SK-N-SH treated with all-trans-retinoic acid at 6 μM for 48 hours (cell line): ENCODE measurements at regions not wholly inside any gene's neighbourhood (a gene's known extent, or its start where the extent isn't known, plus 50 kb on each side); places are given as distances from the start of the nearest gene placed in this dataset.

ENCODE experiments used
- ATAC-seq: fragments of 200-7000 bp; cut with Tn5 transposase; 3 replicates; pipeline ENCODE4 v1.9.1; 2020; ENCODE audit warnings: mild to moderate bottlenecking, moderate library complexity
- ARNTL ChIP-seq: fragments of 450-650 bp; formaldehyde crosslinking; IDR thresholded peaks from 2 replicates; pipeline ENCODE4 v1.5.0; 2020; ENCODE audit warnings: low read depth, mild to moderate bottlenecking, moderate library complexity, borderline replicate concordance
- BACH2 ChIP-seq: fragments of 250-450 bp; sonication (Bioruptor Pico); IDR thresholded peaks from 2 replicates; pipeline ENCODE4 v1.9.0; 2021; ENCODE audit warnings: mild to moderate bottlenecking, borderline replicate concordance
- CREB5 ChIP-seq: fragments of 250-450 bp; sonication (Bioruptor Pico); IDR thresholded peaks from 2 replicates; pipeline ENCODE4 v1.5.1; 2020; ENCODE audit warnings: low read depth, mild to moderate bottlenecking, moderate library complexity
- CSDC2 ChIP-seq: fragments of 250-450 bp; sonication (Bioruptor Pico); IDR thresholded peaks from 2 replicates; pipeline ENCODE4 v1.5.0; 2020; ENCODE audit warnings: mild to moderate bottlenecking, moderate library complexity
- CSRNP3 ChIP-seq: fragments of 250-450 bp; sonication (Bioruptor Pico); IDR thresholded peaks from 2 replicates; pipeline ENCODE4 v1.5.1; 2021; ENCODE audit warnings: mild to moderate bottlenecking, moderate library complexity
- ESRRG ChIP-seq: fragments of 250-450 bp; sonication (Bioruptor Pico); IDR thresholded peaks from 2 replicates; pipeline ENCODE4 v1.6.1; 2021; ENCODE audit warnings: mild to moderate bottlenecking
- ISL1 ChIP-seq: fragments of 250-450 bp; sonication (Bioruptor Pico); IDR thresholded peaks from 2 replicates; pipeline ENCODE4 v2.1.2; 2022; ENCODE audit warnings: mild to moderate bottlenecking, moderate library complexity
- OSR1 ChIP-seq: fragments of 250-450 bp; sonication (Bioruptor Pico); IDR thresholded peaks from 2 replicates; pipeline ENCODE4 v1.8.0; 2022; ENCODE audit warnings: moderate library complexity, mild to moderate bottlenecking, inconsistent platforms
- PATZ1 ChIP-seq: fragments of 250-450 bp; sonication (Bioruptor Pico); IDR thresholded peaks from 2 replicates; pipeline ENCODE4 v1.8.0; 2020; ENCODE audit warnings: mild to moderate bottlenecking, moderate library complexity, borderline replicate concordance
- POU6F1 ChIP-seq: fragments of 250-450 bp; sonication (Bioruptor Pico); IDR thresholded peaks from 2 replicates; pipeline ENCODE4 v1.8.0; 2021; ENCODE audit warnings: low read depth, mild to moderate bottlenecking, moderate library complexity, borderline replicate concordance
- PPARA ChIP-seq: fragments of 250-450 bp; sonication (Bioruptor Pico); IDR thresholded peaks from 2 replicates; pipeline ENCODE4 v1.5.0; 2020; ENCODE audit warnings: mild to moderate bottlenecking, borderline replicate concordance
- RARB ChIP-seq: fragments of 250-450 bp; sonication (Bioruptor Pico); IDR thresholded peaks from 2 replicates; pipeline ENCODE4 v1.8.0; 2021; ENCODE audit warnings: mild to moderate bottlenecking, moderate library complexity
- SNAI2 ChIP-seq: fragments of 250-450 bp; sonication (Bioruptor Pico); IDR thresholded peaks from 2 replicates; pipeline ENCODE4 v1.5.0; 2020; ENCODE audit warnings: mild to moderate bottlenecking, moderate library complexity
- TCF4 ChIP-seq: fragments of 250-450 bp; sonication (Bioruptor Pico); IDR thresholded peaks from 2 replicates; pipeline ENCODE4 v1.8.0; 2021; ENCODE audit warnings: mild to moderate bottlenecking, moderate library complexity, borderline replicate concordance
- TOX ChIP-seq: fragments of 250-450 bp; sonication (Bioruptor Pico); IDR thresholded peaks from 2 replicates; pipeline ENCODE4 v1.8.0; 2021; ENCODE audit warnings: mild to moderate bottlenecking, moderate library complexity, borderline replicate concordance
- TSHZ2 ChIP-seq: fragments of 250-450 bp; sonication (Bioruptor Pico); IDR thresholded peaks from 2 replicates; pipeline ENCODE4 v1.5.0; 2020; ENCODE audit warnings: mild to moderate bottlenecking, moderate library complexity
- ZC3H10 ChIP-seq: fragments of 250-450 bp; sonication (Bioruptor Pico); IDR thresholded peaks from 2 replicates; pipeline ENCODE4 v1.5.1; 2021; ENCODE audit warnings: mild to moderate bottlenecking, moderate library complexity
- ZFP3 ChIP-seq: fragments of 250-450 bp; sonication (Bioruptor Pico); IDR thresholded peaks from 2 replicates; pipeline ENCODE4 v1.5.0; 2020; ENCODE audit warnings: mild to moderate bottlenecking, moderate library complexity
- ZFP30 ChIP-seq: fragments of 450-650 bp; formaldehyde crosslinking; IDR thresholded peaks from 2 replicates; pipeline ENCODE4 v1.5.0; 2022; ENCODE audit warnings: mild to moderate bottlenecking, moderate library complexity
- ZNF565 ChIP-seq: fragments of 450-650 bp; formaldehyde crosslinking; conservative IDR thresholded peaks from 2 replicates; pipeline ENCODE4 v1.5.0; 2020; ENCODE audit warnings: low read depth, mild to moderate bottlenecking, moderate library complexity
- ZNF70 ChIP-seq: fragments of 450-650 bp; formaldehyde crosslinking; IDR thresholded peaks from 2 replicates; pipeline ENCODE4 v1.5.0; 2020; ENCODE audit warnings: mild to moderate bottlenecking, moderate library complexity
- ZNF8 ChIP-seq: fragments of 450-650 bp; formaldehyde crosslinking; IDR thresholded peaks from 2 replicates; pipeline ENCODE4 v1.5.0; 2020; ENCODE audit warnings: mild to moderate bottlenecking, moderate library complexity

- no peak for TF ChIP-seq ZC3H10 (CRISPR knock-in tag)
- no peak for TF ChIP-seq PPARA (CRISPR knock-in tag)
- no peak for TF ChIP-seq ZFP3 (CRISPR knock-in tag)
- TF ChIP-seq ESRRG (CRISPR knock-in tag), result no peak
- no peak for TF ChIP-seq ZFP30 (CRISPR knock-in tag)
- TF ChIP-seq ISL1 (CRISPR knock-in tag), result no peak
- TF ChIP-seq CREB5 (CRISPR knock-in tag), result no peak
- no peak for TF ChIP-seq BACH2 (CRISPR knock-in tag)
These were observed 118.1 kb upstream of the TLR3 start (continued) for GRCh38 chr4:185950891-185951290.

- no peak for ATAC-seq
- TF ChIP-seq ZNF70 (CRISPR knock-in tag), result no peak
- TF ChIP-seq BACH2 (CRISPR knock-in tag), result no peak
- TF ChIP-seq ZNF8, result no peak
- no peak for TF ChIP-seq SNAI2 (CRISPR knock-in tag)
- TF ChIP-seq ZFP3 (CRISPR knock-in tag), result no peak
- no peak for TF ChIP-seq OSR1 (CRISPR knock-in tag)
- TF ChIP-seq TSHZ2 (CRISPR knock-in tag), result no peak
- TF ChIP-seq PATZ1 (CRISPR knock-in tag), result no peak
- no peak for TF ChIP-seq ZNF565 (CRISPR knock-in tag)
- TF ChIP-seq TCF4 (CRISPR knock-in tag), result no peak
- no peak for TF ChIP-seq CSRNP3 (CRISPR knock-in tag)
- no peak for TF ChIP-seq ZC3H10 (CRISPR knock-in tag)
- TF ChIP-seq POU6F1 (CRISPR knock-in tag), result no peak
These were observed 113.7 kb upstream of the TLR3 start for GRCh38 chr4:185955151-185955770.

GRCh38 chr4:185955826-185956543, 113.0 kb upstream of the TLR3 start:
- ATAC-seq, result peak; percentile 62
- TF ChIP-seq TOX (no peak), ARNTL (CRISPR knock-in tag) (no peak), CREB5 (CRISPR knock-in tag) (no peak), ZFP30 (CRISPR knock-in tag) (no peak), PPARA (CRISPR knock-in tag) (no peak), ZFP3 (CRISPR knock-in tag) (no peak), CSDC2 (no peak), ISL1 (CRISPR knock-in tag) (no peak), OSR1 (CRISPR knock-in tag) (no peak), RARB (CRISPR knock-in tag) (no peak), ESRRG (CRISPR knock-in tag) (no peak), ZC3H10 (CRISPR knock-in tag) (no peak), ZNF8 (no peak), PATZ1 (CRISPR knock-in tag) (no peak)
